Colonic mucosa (tissue), 4 donors: ENCODE measurements at regions not wholly inside any gene's neighbourhood (a gene's known extent, or its start where the extent isn't known, plus 50 kb on each side); places are given as distances from the start of the nearest gene placed in this dataset.

Source experiments
- DNase-seq: peaks from one replicate; pipeline ENCODE4 v3.0.0-alpha.2; 2020
- H3K27ac ChIP-seq: fragments of 200-600 bp; one replicate; pipeline ENCODE4 v1.8.0; 2021
- H3K27me3 ChIP-seq: fragments of 200-600 bp; one replicate; pipeline ENCODE4 v1.8.0; 2021
- H3K36me3 ChIP-seq: fragments of 200-600 bp; one replicate; pipeline ENCODE4 v1.8.0; 2021
- H3K4me1 ChIP-seq: fragments of 200-600 bp; one replicate; pipeline ENCODE4 v1.8.0; 2021; ENCODE audit warnings: mild to moderate bottlenecking
- H3K4me3 ChIP-seq: fragments of 200-600 bp; one replicate; pipeline ENCODE4 v1.8.0; 2021
- H3K9ac ChIP-seq, 2 donors: one replicate each; pipeline ENCODE4 v1.7.0; 2013; ENCODE audit warnings: control low read depth in 2 of 2, low read depth in 2 of 2, low read length in 2 of 2
- H3K9me3 ChIP-seq: fragments of 200-600 bp; one replicate; pipeline ENCODE4 v1.8.0; 2021
- intact Hi-C: fragments of 100-400 bp; cut with DNase I; formaldehyde crosslinking; loops from one replicate; pipeline ENCODE4 v1.14.1; 2022
- TF ChIP-seq, protein P1 (sequence below): fragments of 200-600 bp; IDR thresholded peaks from one replicate; pipeline ENCODE4 v1.8.0; 2022; ENCODE audit warnings: antibody characterized with exemption, mild to moderate bottlenecking
- donor health status: healthy.
- donor health status: DM: no; HTN: no; CAD: no.
- donor health status: DM: no; HTN: no; CAD: no.

DNA sequence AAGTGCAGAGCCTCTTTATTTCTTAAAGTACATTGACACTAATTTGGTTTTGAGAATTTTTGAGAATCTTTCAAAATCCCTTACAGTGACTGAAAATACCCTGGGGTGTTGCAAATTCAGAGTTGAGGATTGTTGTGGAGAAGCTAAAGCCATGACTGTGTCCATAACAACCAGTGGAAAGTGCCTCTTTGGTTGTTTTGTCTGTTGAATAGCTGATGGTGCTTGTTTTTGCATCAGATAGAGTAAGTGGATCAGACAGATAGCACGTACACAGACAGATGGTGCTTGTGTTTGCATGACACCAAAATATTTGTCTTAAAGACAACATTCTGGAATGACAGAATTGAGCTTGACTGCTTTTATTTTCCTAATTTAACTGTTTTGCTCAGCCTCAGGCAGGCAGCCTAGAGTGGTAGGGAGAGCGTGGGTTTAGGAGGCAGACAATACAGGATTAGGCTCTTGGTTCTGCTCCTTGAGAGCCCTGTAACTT lies 265.0 kb downstream of the IL20RB start:
- DNase-seq = no peak
- H3K27ac ChIP-seq = no peak overlapping the region
- no peaks in the 10 kb centered on the region for H3K27me3 ChIP-seq
- H3K9ac ChIP-seq = no peak overlapping the region
- no peaks in the 10 kb centered on the region for H3K36me3 ChIP-seq
- intact Hi-C loops = no loop called here
- H3K9me3 ChIP-seq = no peaks in the 10 kb centered on the region
- no peaks in the 10 kb centered on the region for H3K4me1 ChIP-seq
- H3K4me3 ChIP-seq = no peak overlapping the region
- TF ChIP-seq, protein P1, sequence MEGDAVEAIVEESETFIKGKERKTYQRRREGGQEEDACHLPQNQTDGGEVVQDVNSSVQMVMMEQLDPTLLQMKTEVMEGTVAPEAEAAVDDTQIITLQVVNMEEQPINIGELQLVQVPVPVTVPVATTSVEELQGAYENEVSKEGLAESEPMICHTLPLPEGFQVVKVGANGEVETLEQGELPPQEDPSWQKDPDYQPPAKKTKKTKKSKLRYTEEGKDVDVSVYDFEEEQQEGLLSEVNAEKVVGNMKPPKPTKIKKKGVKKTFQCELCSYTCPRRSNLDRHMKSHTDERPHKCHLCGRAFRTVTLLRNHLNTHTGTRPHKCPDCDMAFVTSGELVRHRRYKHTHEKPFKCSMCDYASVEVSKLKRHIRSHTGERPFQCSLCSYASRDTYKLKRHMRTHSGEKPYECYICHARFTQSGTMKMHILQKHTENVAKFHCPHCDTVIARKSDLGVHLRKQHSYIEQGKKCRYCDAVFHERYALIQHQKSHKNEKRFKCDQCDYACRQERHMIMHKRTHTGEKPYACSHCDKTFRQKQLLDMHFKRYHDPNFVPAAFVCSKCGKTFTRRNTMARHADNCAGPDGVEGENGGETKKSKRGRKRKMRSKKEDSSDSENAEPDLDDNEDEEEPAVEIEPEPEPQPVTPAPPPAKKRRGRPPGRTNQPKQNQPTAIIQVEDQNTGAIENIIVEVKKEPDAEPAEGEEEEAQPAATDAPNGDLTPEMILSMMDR = no peak

DNA sequence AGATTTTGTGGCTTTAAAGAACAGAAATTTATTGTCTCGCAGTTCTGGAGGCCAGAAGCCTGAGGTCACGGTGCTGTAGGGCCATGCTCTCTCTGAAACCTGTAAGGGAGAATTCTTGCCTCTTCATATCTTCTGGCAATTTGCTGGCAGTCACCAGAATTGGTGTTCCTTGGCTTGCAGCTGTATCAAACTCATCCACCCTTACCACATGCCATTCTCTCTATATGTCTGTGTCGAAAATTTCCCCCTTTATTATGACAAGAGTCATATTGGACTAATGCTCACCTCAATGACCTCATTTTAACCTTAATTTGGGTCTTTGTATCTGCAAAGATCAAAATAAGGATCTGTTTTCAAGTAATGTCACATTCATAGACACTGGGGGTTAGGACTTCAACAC lies 266.7 kb downstream of the IL20RB start:
- DNase-seq = no peak
- Histone ChIP-seq H3K9me3 (no peaks in the 10 kb centered on the region), H3K36me3 (no peaks in the 10 kb centered on the region), H3K4me1 (no peaks in the 10 kb centered on the region), H3K27ac (no peak overlapping the region), H3K27me3 (no peaks in the 10 kb centered on the region), H3K9ac (no peak overlapping the region), H3K4me3 (no peak overlapping the region)
- TF ChIP-seq, protein P1 = no peak
- intact Hi-C loops = no loop called here

DNA sequence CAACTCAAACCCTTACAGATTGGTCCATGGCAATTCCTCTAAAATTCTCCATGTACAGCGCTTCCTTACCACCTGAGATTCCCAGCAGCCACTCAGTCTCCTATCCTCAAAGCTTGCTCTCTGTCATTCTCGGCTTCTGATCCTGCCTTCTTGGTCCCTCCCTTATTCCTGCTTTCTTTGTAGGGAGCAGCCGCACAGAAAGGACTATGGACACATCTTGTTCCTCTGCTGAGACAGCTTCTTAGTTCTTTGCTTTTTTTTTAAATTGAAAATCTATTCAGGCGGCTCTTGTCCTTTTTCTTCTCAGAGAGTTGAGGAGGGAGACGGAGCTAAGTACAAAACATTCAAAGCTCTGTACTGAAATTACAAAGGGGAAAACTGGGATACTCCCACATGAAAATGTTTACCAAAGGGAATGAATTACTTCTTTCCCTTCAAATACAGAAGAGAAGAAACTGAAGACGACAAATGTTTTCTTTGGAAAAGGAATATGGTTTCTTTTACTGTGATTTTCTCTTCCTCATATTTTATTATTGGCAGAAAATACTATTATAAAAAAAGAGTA lies 285.1 kb downstream of the IL20RB start:
- no peaks in the 10 kb centered on the region for H3K36me3 ChIP-seq
- H3K27me3 ChIP-seq = no peaks in the 10 kb centered on the region
- H3K4me3 ChIP-seq = no peak overlapping the region
- TF ChIP-seq, protein P1 = no peak
- intact Hi-C loops = no loop called here
- no peak overlapping the region for H3K9ac ChIP-seq
- H3K27ac ChIP-seq = no peak overlapping the region
- no peak for DNase-seq
- H3K9me3 ChIP-seq = no peaks in the 10 kb centered on the region
- H3K4me1 ChIP-seq = no peaks in the 10 kb centered on the region

DNA sequence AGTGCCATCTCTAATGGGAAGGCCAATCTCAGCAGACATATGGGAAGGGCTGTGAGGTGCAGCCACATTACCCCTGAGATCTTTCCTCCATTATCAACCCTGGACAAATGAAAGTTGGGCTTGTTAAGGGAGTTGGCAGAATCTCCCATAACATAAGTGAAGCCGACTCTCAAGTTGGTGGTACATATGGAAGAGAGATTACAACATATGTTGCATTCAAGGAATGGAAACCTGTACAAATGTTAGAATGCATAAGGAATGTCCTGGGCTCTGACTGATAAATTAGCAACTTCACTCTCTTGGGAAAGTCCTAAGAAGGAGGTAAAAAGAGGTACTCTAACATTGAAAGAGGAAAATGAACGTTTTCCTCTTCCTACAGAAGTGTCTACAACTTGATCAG lies 288.7 kb downstream of the IL20RB start:
- no peak for DNase-seq
- TF ChIP-seq, protein P1 = no peak
- intact Hi-C loops = no loop called here

DNA sequence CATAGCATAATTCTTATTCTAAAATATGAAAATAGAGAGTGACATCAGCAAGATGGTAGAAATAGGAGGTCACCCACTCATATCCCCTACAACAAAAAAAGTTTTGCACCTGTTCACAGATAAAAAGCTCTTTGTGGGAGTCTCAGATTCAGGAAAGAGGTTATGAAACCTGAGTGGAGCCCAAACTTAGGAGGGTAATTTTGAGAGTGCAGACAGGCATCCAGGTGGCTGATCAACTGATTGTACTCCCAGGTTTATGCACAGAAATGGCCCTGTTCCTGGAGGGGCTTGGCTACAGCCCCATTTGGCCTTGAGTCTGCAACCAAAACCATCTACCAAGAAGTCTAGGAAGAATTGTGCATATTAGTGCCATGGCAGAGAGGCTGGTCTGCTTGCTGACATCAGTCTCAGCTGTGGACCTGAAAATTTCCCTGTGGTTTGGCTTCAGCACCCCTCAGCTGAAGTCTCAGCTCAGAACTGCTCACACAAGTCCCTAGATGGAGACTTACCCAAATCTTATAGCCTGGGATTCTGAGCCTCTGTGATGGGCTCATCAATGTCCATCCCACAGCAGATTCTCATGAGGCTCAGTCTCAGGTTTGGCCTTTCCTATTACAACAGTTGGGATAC lies 291.6 kb downstream of the IL20RB start:
- Histone ChIP-seq H3K36me3 (no peaks in the 10 kb centered on the region), H3K27me3 (no peaks in the 10 kb centered on the region), H3K27ac (no peak overlapping the region), H3K4me3 (no peak overlapping the region), H3K9me3 (no peaks in the 10 kb centered on the region), H3K9ac (no peak overlapping the region), H3K4me1 (no peaks in the 10 kb centered on the region)
- DNase-seq = no peak
- TF ChIP-seq, protein P1 = no peak
- intact Hi-C loops = no loop called here

More for the DNA sequence above, 288.7 kb downstream of the IL20RB start:
- H3K4me1 ChIP-seq = no peaks in the 10 kb centered on the region
- H3K4me3 ChIP-seq = no peak overlapping the region
- H3K36me3 ChIP-seq = no peaks in the 10 kb centered on the region
- no peaks in the 10 kb centered on the region for H3K27me3 ChIP-seq
- no peak overlapping the region for H3K9ac ChIP-seq
- no peak overlapping the region for H3K27ac ChIP-seq
- H3K9me3 ChIP-seq = no peaks in the 10 kb centered on the region
